Endothelial cell of umbilical vein (primary cell): ENCODE measurements at regions not wholly inside any gene's neighbourhood (a gene's known extent, or its start where the extent isn't known, plus 50 kb on each side); places are given as distances from the start of the nearest gene placed in this dataset.

Source experiments
- EZH2 ChIP-seq: IDR thresholded peaks from 2 replicates; pipeline ENCODE4 v1.6.1; 2012; ENCODE audit warnings: borderline replicate concordance, low read depth, mild to moderate bottlenecking, moderate library complexity, low read length, inconsistent platforms; ENCODE audit not compliant: severe bottlenecking
- GATA2 ChIP-seq: IDR thresholded peaks from 2 replicates; pipeline ENCODE4 v1.7.0; 2011; ENCODE audit warnings: low read depth, mild to moderate bottlenecking, moderate library complexity, mixed read lengths, low read length; ENCODE audit not compliant: insufficient read length, insufficient read depth
- JUN ChIP-seq: IDR thresholded peaks from 2 replicates; pipeline ENCODE4 v1.6.1; 2011; ENCODE audit warnings: borderline replicate concordance, low read depth; ENCODE audit not compliant: insufficient read length, insufficient read depth
- POLR2A ChIP-seq: IDR thresholded peaks from 2 replicates; pipeline ENCODE4 v1.6.1; 2012; ENCODE audit warnings: low read depth, mild to moderate bottlenecking, control low read depth, low read length
- POLR2AphosphoS5 ChIP-seq: IDR thresholded peaks from 2 replicates; pipeline ENCODE4 v1.6.1; 2012; ENCODE audit warnings: low read depth, mild to moderate bottlenecking, control low read depth, low read length, moderate library complexity; ENCODE audit not compliant: insufficient read depth
- TF ChIP-seq, protein P1 (sequence below), 2 donors: IDR thresholded peaks; 1 replicate in 1 of 2; 2 replicates in 1 of 2; pipeline ENCODE4 v1.5.1; 2011; ENCODE audit warnings: low read length in 2 of 2, mild to moderate bottlenecking in 2 of 2, moderate library complexity in 2 of 2, control low read depth in 1 of 2, inconsistent platforms in 1 of 2, low read depth in 1 of 2; ENCODE audit not compliant: insufficient read depth in 1 of 2; ENCODE audit errors: extremely low read depth in 1 of 2
- TF ChIP-seq, protein P2 (sequence below): IDR thresholded peaks from 2 replicates; pipeline ENCODE4 v1.6.1; 2011; ENCODE audit not compliant: insufficient read depth, insufficient read length

DNA sequence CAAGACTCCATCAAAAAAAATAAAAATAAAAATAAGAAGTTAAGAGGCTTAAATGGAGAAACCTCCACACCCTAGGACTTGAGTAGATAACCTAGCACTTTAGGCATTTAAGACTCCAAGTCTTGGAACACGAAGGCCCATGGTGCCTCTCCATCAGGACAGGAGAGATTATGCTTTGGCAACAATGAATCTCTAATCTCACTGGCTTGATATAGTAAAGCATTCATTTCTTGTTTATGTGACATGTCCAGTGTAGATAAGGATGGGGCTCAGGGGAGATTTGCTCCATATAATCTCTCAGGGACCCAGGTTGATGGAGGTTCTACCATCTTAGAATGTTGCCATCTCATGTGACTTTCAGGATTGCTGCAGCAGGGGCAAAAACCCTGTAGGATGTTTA is 117.7 kb upstream of the FUT8 start:
- TF ChIP-seq, protein P1, sequence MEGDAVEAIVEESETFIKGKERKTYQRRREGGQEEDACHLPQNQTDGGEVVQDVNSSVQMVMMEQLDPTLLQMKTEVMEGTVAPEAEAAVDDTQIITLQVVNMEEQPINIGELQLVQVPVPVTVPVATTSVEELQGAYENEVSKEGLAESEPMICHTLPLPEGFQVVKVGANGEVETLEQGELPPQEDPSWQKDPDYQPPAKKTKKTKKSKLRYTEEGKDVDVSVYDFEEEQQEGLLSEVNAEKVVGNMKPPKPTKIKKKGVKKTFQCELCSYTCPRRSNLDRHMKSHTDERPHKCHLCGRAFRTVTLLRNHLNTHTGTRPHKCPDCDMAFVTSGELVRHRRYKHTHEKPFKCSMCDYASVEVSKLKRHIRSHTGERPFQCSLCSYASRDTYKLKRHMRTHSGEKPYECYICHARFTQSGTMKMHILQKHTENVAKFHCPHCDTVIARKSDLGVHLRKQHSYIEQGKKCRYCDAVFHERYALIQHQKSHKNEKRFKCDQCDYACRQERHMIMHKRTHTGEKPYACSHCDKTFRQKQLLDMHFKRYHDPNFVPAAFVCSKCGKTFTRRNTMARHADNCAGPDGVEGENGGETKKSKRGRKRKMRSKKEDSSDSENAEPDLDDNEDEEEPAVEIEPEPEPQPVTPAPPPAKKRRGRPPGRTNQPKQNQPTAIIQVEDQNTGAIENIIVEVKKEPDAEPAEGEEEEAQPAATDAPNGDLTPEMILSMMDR (IDR thresholded peaks at IDR 0.05; ENCODE audit: extremely low read depth in 1 of 2, insufficient read depth in 1 of 2, low read depth in 1 of 2, low read length in 2 of 2): no peak
- TF ChIP-seq JUN (no peak), POLR2A (no peak), EZH2 (no peak), GATA2 (no peak), POLR2AphosphoS5 (no peak)
- TF ChIP-seq, protein P2, sequence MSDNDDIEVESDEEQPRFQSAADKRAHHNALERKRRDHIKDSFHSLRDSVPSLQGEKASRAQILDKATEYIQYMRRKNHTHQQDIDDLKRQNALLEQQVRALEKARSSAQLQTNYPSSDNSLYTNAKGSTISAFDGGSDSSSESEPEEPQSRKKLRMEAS: no peak
